HEK293 (cell line): ENCODE measurements at regions not wholly inside any gene's neighbourhood (a gene's known extent, or its start where the extent isn't known, plus 50 kb on each side); places are given as distances from the start of the nearest gene placed in this dataset.

Experiments used
- TCF7L2 ChIP-seq: IDR thresholded peaks from 2 replicates; pipeline ENCODE4 v1.6.1; 2011; ENCODE audit warnings: low read depth, mild to moderate bottlenecking, inconsistent platforms, low read length, moderate library complexity, borderline replicate concordance
- ZNF48 ChIP-seq: fragments of 450-650 bp; formaldehyde crosslinking; IDR thresholded peaks from 2 replicates; pipeline ENCODE4 v1.5.1; 2016; ENCODE audit warnings: missing biosample characterization, missing genetic modification characterization
- ZSCAN16 ChIP-seq: fragments of 450-650 bp; formaldehyde crosslinking; IDR thresholded peaks from 2 replicates; pipeline ENCODE4 v1.5.1; 2016; ENCODE audit warnings: missing biosample characterization, missing genetic modification characterization
- TF ChIP-seq, protein P1 (sequence below): fragments of 450-650 bp; formaldehyde crosslinking; IDR thresholded peaks from 2 replicates; pipeline ENCODE4 v1.5.1; 2016; ENCODE audit warnings: missing biosample characterization, missing genetic modification characterization
- TF ChIP-seq, protein P2 (sequence below): fragments of 450-650 bp; formaldehyde crosslinking; IDR thresholded peaks from 2 replicates; pipeline ENCODE4 v1.5.1; 2016; ENCODE audit warnings: missing biosample characterization, missing genetic modification characterization
- TF ChIP-seq, protein P3 (sequence below): fragments of 450-650 bp; formaldehyde crosslinking; IDR thresholded peaks from 2 replicates; pipeline ENCODE4 v1.5.1; 2016; ENCODE audit warnings: missing biosample characterization, missing genetic modification characterization

DNA sequence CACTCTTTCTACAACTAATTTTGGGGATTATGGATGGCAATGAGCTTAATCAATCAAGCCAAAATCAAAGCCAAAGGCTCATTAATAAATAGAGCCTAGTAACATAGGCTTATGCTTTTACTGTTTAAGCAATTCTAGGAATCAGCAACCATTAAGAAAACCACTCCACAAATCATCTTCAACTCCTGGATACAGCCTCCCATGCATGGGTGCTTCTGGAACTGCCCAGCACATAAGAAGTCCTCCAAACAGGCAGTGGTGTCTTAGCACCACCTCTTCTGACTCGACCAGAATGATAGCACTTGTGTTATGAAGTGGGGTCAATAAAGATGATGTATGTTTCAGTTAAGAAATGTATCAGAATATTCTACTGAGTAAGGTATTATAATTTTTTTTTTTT, 104.4 kb upstream of the SERPINE2 start:
- TF ChIP-seq ZNF48 (no peak), TCF7L2 (no peak), ZSCAN16 (tag by site-specific recombination) (no peak)
- TF ChIP-seq, protein P1, sequence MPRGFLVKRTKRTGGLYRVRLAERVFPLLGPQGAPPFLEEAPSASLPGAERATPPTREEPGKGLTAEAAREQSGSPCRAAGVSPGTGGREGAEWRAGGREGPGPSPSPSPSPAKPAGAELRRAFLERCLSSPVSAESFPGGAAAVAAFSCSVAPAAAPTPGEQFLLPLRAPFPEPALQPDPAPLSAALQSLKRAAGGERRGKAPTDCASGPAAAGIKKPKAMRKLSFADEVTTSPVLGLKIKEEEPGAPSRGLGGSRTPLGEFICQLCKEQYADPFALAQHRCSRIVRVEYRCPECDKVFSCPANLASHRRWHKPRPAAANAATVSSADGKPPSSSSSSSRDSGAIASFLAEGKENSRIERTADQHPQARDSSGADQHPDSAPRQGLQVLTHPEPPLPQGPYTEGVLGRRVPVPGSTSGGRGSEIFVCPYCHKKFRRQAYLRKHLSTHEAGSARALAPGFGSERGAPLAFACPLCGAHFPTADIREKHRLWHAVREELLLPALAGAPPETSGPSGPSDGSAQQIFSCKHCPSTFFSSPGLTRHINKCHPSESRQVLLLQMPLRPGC, result no peak
- TF ChIP-seq, protein P2, sequence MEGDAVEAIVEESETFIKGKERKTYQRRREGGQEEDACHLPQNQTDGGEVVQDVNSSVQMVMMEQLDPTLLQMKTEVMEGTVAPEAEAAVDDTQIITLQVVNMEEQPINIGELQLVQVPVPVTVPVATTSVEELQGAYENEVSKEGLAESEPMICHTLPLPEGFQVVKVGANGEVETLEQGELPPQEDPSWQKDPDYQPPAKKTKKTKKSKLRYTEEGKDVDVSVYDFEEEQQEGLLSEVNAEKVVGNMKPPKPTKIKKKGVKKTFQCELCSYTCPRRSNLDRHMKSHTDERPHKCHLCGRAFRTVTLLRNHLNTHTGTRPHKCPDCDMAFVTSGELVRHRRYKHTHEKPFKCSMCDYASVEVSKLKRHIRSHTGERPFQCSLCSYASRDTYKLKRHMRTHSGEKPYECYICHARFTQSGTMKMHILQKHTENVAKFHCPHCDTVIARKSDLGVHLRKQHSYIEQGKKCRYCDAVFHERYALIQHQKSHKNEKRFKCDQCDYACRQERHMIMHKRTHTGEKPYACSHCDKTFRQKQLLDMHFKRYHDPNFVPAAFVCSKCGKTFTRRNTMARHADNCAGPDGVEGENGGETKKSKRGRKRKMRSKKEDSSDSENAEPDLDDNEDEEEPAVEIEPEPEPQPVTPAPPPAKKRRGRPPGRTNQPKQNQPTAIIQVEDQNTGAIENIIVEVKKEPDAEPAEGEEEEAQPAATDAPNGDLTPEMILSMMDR (tag by site-specific recombination), result no peak
- TF ChIP-seq, protein P3, sequence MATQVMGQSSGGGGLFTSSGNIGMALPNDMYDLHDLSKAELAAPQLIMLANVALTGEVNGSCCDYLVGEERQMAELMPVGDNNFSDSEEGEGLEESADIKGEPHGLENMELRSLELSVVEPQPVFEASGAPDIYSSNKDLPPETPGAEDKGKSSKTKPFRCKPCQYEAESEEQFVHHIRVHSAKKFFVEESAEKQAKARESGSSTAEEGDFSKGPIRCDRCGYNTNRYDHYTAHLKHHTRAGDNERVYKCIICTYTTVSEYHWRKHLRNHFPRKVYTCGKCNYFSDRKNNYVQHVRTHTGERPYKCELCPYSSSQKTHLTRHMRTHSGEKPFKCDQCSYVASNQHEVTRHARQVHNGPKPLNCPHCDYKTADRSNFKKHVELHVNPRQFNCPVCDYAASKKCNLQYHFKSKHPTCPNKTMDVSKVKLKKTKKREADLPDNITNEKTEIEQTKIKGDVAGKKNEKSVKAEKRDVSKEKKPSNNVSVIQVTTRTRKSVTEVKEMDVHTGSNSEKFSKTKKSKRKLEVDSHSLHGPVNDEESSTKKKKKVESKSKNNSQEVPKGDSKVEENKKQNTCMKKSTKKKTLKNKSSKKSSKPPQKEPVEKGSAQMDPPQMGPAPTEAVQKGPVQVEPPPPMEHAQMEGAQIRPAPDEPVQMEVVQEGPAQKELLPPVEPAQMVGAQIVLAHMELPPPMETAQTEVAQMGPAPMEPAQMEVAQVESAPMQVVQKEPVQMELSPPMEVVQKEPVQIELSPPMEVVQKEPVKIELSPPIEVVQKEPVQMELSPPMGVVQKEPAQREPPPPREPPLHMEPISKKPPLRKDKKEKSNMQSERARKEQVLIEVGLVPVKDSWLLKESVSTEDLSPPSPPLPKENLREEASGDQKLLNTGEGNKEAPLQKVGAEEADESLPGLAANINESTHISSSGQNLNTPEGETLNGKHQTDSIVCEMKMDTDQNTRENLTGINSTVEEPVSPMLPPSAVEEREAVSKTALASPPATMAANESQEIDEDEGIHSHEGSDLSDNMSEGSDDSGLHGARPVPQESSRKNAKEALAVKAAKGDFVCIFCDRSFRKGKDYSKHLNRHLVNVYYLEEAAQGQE (tag by site-specific recombination), result no peak
